ENCODE measurements at regions not wholly inside any gene's neighbourhood (a gene's known extent, or its start where the extent isn't known, plus 50 kb on each side); places are given as distances from the start of the nearest gene placed in this dataset.

- Histone ChIP-seq H3K27ac (no peak overlapping the region), H3K27me3 (no peaks in the 10 kb centered on the region), H3K4me1 (replicated peaks in 1 of 2) (no peaks in the 10 kb centered on the region), H3K9me3 (replicated peaks in 1 of 3) (no peaks in the 10 kb centered on the region), H3K36me3 (replicated peaks in 1 of 2) (no peaks in the 10 kb centered on the region), H3K4me3 (no peak overlapping the region)
- DNase-seq = no peak
- intact Hi-C loops (cut with DNase I) = no loop called here
- TF ChIP-seq CTCF (IDR thresholded peaks at IDR 0.05) (no peak), POLR2A (IDR thresholded peaks at IDR 0.05) (no peak)
- WGBS, 4 donors = 86 to 93% (median 92%) methylated on average over 4 of the region's 4 CpGs
These were observed 354.8 kb upstream of the LUZP2 start for GRCh38 chr11:24142062-24142461.

- no peaks in the 10 kb centered on the region for H3K27me3 ChIP-seq
- 56 to 66% (median 61%) methylated on average over 5 of the region's 5 CpGs for WGBS, 4 donors
- intact Hi-C loops (cut with DNase I) = no loop called here
These were observed 351.4 kb upstream of the LUZP2 start for GRCh38 chr11:24145411-24145810.

GRCh38 chr11:24153337-24153736 lies 343.5 kb upstream of the LUZP2 start:
- H3K27me3 ChIP-seq = no peaks in the 10 kb centered on the region
- WGBS, 4 donors = 69 to 100% (median 86%) methylated on average over 1 of the region's 1 CpG
- no peaks in the 10 kb centered on the region for H3K36me3 ChIP-seq (replicated peaks in 1 of 2)
- H3K4me3 ChIP-seq = no peak overlapping the region
- TF ChIP-seq POLR2A (IDR thresholded peaks at IDR 0.05) (no peak), CTCF (IDR thresholded peaks at IDR 0.05) (no peak)
- intact Hi-C loops (cut with DNase I) = no loop called here
- no peak overlapping the region for H3K27ac ChIP-seq
- no peaks in the 10 kb centered on the region for H3K9me3 ChIP-seq (replicated peaks in 1 of 3)
- DNase-seq = no peak
- H3K4me1 ChIP-seq (replicated peaks in 1 of 2) = no peaks in the 10 kb centered on the region

More at GRCh38 chr11:24145411-24145810, 351.4 kb upstream of the LUZP2 start:
- TF ChIP-seq CTCF (IDR thresholded peaks at IDR 0.05) (no peak), POLR2A (IDR thresholded peaks at IDR 0.05) (no peak)
- Histone ChIP-seq H3K9me3 (replicated peaks in 1 of 3) (no peaks in the 10 kb centered on the region), H3K4me3 (no peak overlapping the region), H3K36me3 (replicated peaks in 1 of 2) (no peaks in the 10 kb centered on the region), H3K27ac (no peak overlapping the region), H3K4me1 (replicated peaks in 1 of 2) (no peaks in the 10 kb centered on the region)
- no peak for DNase-seq

GRCh38 chr11:24155792-24156191 lies 341.1 kb upstream of the LUZP2 start:
- intact Hi-C loops (cut with DNase I) = loop anchor here in 1 of 2 donors (5.0 kb wide), 1 partner anchor 88 kb away; no protein-coding TSS in a partner anchor
- Histone ChIP-seq H3K4me3 (no peak overlapping the region), H3K36me3 (replicated peaks in 1 of 2) (no peaks in the 10 kb centered on the region), H3K4me1 (replicated peaks in 1 of 2) (no peaks in the 10 kb centered on the region), H3K9me3 (replicated peaks in 1 of 3) (no peaks in the 10 kb centered on the region), H3K27ac (no peak overlapping the region), H3K27me3 (no peaks in the 10 kb centered on the region)
- no peak for DNase-seq
- no peak for TF ChIP-seq CTCF (IDR thresholded peaks at IDR 0.05)
- TF ChIP-seq POLR2A (IDR thresholded peaks at IDR 0.05) = no peak
- 84 to 95% (median 90%) methylated on average over 3 to 7 of the region's 7 CpGs for WGBS, 4 donors
